ENCODE measurements at regions not wholly inside any gene's neighbourhood (a gene's known extent, or its start where the extent isn't known, plus 50 kb on each side); places are given as distances from the start of the nearest gene placed in this dataset.

DNA sequence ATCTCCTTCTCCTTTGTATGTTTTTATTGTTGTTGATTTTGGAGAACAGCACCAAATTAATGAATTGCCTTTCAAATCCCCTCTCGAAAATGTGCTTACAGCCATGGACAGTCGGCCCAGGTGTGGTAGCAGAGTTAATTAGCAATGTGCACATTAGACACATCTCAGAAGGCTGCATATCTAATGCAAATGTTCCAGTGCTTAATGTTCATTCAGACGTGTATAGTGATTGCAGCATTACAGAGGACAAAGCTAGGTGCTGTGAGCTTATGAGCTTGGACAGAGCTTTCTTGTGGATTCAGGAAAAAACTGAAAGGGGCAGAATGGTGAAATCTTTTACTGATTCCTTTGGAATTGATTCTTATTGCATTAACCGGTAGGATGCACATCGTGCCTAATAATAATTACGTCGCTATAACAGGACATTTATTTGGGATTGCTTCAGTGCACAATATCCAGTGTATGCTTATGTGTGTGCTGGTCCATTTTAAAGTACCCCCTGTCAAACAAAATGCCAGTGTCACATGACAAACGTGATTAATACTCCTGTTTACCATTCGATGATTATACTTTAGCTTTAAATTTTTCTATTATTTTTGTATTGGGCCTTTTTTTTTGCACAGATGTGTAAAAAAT lies 552.9 kb upstream of the EPHA5 start:
- no peak for DNase-seq
- TF ChIP-seq POLR2A (IDR thresholded peaks at IDR 0.05): no peak
- TF ChIP-seq, protein P1, sequence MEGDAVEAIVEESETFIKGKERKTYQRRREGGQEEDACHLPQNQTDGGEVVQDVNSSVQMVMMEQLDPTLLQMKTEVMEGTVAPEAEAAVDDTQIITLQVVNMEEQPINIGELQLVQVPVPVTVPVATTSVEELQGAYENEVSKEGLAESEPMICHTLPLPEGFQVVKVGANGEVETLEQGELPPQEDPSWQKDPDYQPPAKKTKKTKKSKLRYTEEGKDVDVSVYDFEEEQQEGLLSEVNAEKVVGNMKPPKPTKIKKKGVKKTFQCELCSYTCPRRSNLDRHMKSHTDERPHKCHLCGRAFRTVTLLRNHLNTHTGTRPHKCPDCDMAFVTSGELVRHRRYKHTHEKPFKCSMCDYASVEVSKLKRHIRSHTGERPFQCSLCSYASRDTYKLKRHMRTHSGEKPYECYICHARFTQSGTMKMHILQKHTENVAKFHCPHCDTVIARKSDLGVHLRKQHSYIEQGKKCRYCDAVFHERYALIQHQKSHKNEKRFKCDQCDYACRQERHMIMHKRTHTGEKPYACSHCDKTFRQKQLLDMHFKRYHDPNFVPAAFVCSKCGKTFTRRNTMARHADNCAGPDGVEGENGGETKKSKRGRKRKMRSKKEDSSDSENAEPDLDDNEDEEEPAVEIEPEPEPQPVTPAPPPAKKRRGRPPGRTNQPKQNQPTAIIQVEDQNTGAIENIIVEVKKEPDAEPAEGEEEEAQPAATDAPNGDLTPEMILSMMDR (IDR thresholded peaks at IDR 0.05): no peak
- Histone ChIP-seq H3K9me3 (no peaks in the 10 kb centered on the region), H3K4me3 (no peak overlapping the region), H3K36me3 (no peaks in the 10 kb centered on the region), H3K27me3 (no peaks in the 10 kb centered on the region), H3K27ac (no peak overlapping the region), H3K4me1 (no peaks in the 10 kb centered on the region)

DNA sequence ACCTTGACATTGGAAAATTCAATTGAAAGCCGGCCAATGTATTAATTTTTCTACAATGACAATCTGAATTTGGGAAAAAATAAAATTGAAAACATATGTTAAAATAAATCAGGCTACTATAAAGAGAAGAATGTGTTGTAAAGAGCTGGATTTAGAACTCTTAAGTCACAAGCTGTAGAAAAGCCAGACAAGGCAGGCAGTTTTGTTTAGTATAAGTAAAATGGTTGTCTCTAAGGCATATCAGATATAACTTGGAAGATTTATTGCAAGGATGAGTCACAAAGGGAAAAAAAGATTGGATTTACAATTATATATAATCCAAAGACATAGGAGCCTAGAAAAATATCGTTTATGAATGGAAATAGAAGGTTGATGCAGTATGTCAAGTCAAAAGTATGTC lies 549.1 kb upstream of the EPHA5 start:
- Histone ChIP-seq H3K36me3 (no peaks in the 10 kb centered on the region), H3K27ac (no peak overlapping the region), H3K9me3 (no peaks in the 10 kb centered on the region), H3K4me1 (no peaks in the 10 kb centered on the region), H3K27me3 (no peaks in the 10 kb centered on the region), H3K4me3 (no peak overlapping the region)
- DNase-seq: no peak
- TF ChIP-seq, protein P1 (IDR thresholded peaks at IDR 0.05): no peak
- TF ChIP-seq POLR2A (IDR thresholded peaks at IDR 0.05): no peak

DNA sequence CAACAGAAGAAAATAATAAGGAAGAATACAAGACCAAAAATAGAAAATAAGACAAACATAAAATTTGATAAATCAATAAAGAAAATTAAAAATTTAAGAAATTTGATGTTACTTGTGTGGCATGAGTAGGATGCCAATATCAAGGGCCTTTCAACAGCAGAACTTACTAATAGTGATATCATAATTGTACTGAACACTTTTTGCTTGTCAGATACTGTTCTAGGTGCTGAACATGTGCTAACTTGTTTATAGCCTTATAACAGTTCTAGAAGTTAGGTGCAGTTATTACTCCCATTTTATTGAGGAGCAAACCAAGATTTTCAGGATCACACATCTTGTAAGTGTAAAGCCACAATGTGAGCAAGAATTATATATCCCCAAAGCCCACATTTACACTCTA lies 546.0 kb upstream of the EPHA5 start:
- Histone ChIP-seq H3K36me3 (no peaks in the 10 kb centered on the region), H3K4me1 (no peaks in the 10 kb centered on the region), H3K27ac (no peak overlapping the region), H3K4me3 (no peak overlapping the region), H3K9me3 (no peaks in the 10 kb centered on the region), H3K27me3 (no peaks in the 10 kb centered on the region)
- TF ChIP-seq, protein P1 (IDR thresholded peaks at IDR 0.05): no peak
- TF ChIP-seq POLR2A (IDR thresholded peaks at IDR 0.05): no peak
- no peak for DNase-seq

DNA sequence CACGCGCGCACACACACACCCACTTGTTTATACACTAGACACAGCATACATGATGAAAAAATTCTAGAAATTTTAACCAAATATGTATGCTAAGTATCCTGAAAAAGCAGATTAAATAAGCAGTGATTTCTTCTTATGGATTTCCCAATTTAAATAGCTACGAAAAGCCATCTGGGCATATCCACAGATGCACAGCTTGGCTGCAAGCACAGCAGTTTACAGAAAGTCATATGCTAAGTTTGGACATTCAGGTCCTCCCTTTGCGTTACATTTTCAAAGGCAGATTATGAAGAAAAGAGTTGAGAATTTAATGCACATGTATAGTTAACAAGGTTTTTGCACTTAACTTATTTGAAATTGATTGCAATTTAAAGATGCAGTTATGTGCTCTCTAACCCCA lies 542.2 kb upstream of the EPHA5 start:
- H3K27ac ChIP-seq: no peak overlapping the region
- H3K27me3 ChIP-seq: no peaks in the 10 kb centered on the region
- peaks cover 0 to 3% (median 0%) of the 10 kb centered on the region in 4 donors for H3K9me3 ChIP-seq
- no peak for TF ChIP-seq POLR2A (IDR thresholded peaks at IDR 0.05)
- TF ChIP-seq, protein P1 (IDR thresholded peaks at IDR 0.05): no peak
- H3K36me3 ChIP-seq: no peaks in the 10 kb centered on the region
- H3K4me1 ChIP-seq: no peaks in the 10 kb centered on the region
- no peak for DNase-seq
- H3K4me3 ChIP-seq: no peak overlapping the region

DNA sequence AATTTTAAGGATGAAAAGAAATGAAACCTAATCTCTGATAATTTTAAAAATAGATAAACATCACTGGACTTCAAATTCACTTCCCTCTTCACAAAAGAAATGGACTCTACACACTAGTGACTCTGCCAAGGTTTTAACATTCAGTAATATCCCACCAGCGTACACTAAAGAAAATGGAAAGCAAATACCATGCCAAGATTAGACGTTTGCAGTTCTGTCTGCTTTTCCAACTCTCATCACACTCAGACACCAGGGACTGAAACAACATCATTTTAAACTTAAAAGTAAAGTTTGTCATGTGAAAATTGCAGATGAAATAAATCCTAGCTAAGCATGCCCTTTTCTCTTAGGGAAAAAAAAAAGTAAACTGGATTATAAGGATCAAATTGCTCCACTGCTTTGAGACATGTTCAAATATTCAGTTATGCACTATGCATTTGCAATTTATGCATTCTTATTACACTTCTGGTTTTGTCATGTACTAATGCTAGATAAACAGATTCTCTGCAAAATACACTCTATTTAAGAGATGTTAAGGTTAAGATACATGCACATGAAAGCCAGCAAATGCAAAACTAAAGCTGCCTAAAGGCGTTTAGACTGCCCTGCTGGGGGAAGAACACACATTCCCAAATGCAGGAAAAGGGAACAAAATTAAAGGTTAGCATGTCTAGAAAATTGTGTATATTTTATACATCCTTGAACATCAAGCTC lies 534.4 kb upstream of the EPHA5 start:
- no peaks in the 10 kb centered on the region for H3K4me1 ChIP-seq
- H3K4me3 ChIP-seq: no peak overlapping the region
- peaks cover 0 to 3% (median 0%) of the 10 kb centered on the region in 4 donors for H3K9me3 ChIP-seq
- no peaks in the 10 kb centered on the region for H3K36me3 ChIP-seq
- DNase-seq: no peak
- H3K27me3 ChIP-seq: no peaks in the 10 kb centered on the region
- H3K27ac ChIP-seq: no peak overlapping the region
- TF ChIP-seq, protein P1 (IDR thresholded peaks at IDR 0.05): no peak
- TF ChIP-seq POLR2A (IDR thresholded peaks at IDR 0.05): no peak
